Cardiac muscle cell (in vitro differentiated cells and primary cell): ENCODE measurements at regions not wholly inside any gene's neighbourhood (a gene's known extent, or its start where the extent isn't known, plus 50 kb on each side); places are given as distances from the start of the nearest gene placed in this dataset.

ENCODE experiments used
- DNase-seq, 2 donors: peaks; one replicate each; pipeline versions ENCODE4 v3.0.0 to v3.0.0-alpha.2; 2010 to 2017; ENCODE audit warnings: low read depth in 1 of 2, low spot score in 1 of 2
- H3K27ac ChIP-seq: fragments of 200-600 bp; sonication (generic); 2 replicates; pipeline ENCODE4 v1.5.1; 2016
- H3K27me3 ChIP-seq: fragments of 200-600 bp; sonication (generic); 2 replicates; pipeline ENCODE4 v1.6.0; 2016; ENCODE audit warnings: control low read depth
- H3K36me3 ChIP-seq: fragments of 200-600 bp; sonication (generic); 2 replicates; pipeline ENCODE4 v1.5.1; 2016; ENCODE audit warnings: control low read depth
- H3K4me1 ChIP-seq: fragments of 200-600 bp; sonication (generic); 2 replicates; pipeline ENCODE4 v1.8.1; 2017; ENCODE audit warnings: low read depth, mild to moderate bottlenecking, mixed run types
- H3K4me3 ChIP-seq: fragments of 200-600 bp; sonication (generic); 2 replicates; pipeline ENCODE4 v1.5.1; 2016; ENCODE audit warnings: mild to moderate bottlenecking
- H3K9me3 ChIP-seq: fragments of 200-600 bp; sonication (generic); 2 replicates; pipeline ENCODE4 v1.5.1; 2017; ENCODE audit warnings: low read depth, mild to moderate bottlenecking, control low read depth
- CTCF ChIP-seq: IDR thresholded peaks from 2 replicates; pipeline ENCODE4 v1.5.1; 2012; ENCODE audit warnings: low read depth, mild to moderate bottlenecking, low read length

DNA sequence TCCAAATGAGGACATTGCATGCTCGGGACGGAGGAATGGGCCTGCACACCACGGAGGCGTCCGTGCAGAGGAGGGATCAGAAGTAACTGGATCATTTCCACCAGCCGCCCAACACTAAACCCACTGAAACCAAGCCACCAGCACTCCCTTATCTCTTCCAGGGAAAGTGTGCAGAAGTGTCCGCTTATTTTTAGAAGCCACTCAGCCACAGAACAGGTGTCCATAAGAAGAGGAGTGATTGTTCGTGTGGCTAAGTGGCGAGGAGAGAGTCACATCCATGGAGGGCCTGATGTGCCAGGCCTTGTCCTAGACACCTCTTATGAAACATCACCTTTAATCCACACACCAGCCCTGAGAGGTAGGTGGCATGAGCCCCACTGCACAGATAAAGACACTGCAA lies 407.9 kb upstream of the NPVF start:
- no peaks in the 10 kb centered on the region for H3K27me3 ChIP-seq
- DNase-seq: no peak
- H3K9me3 ChIP-seq: no peaks in the 10 kb centered on the region
- H3K4me3 ChIP-seq: no peak overlapping the region
- H3K27ac ChIP-seq: peak overlapping the region; percentile 22
- no peaks in the 10 kb centered on the region for H3K36me3 ChIP-seq
- peaks cover 15% of the 10 kb centered on the region for H3K4me1 ChIP-seq
- no peak for TF ChIP-seq CTCF

DNA sequence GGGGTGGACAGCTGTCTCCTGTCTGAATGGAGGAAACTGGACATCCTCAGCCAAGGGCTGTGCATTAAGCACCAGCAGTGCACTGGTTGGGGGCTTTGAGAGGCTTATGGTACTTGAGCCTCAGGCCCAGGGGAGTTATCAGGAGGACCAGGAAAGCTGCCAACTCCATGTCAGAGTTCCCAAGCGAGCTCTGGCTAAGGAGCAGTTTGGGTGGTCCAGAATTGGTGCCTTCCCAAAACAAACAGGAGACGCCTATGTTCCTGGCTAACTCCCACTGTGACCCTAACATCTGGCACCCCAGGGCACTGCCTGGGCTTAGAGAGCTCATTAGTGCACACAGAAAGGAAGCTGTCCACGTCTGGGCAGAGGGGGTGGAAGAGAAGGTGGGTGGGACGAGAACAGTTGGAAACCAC lies 408.6 kb upstream of the NPVF start:
- Histone ChIP-seq H3K9me3 (no peaks in the 10 kb centered on the region), H3K27ac (peak overlapping the region; percentile 22), H3K27me3 (no peaks in the 10 kb centered on the region), H3K36me3 (no peaks in the 10 kb centered on the region), H3K4me1 (peaks cover 15% of the 10 kb centered on the region), H3K4me3 (no peak overlapping the region)
- DNase-seq: peak; percentile 60 to 62
- TF ChIP-seq CTCF: no peak

- no peaks in the 10 kb centered on the region for H3K27me3 ChIP-seq
- no peaks in the 10 kb centered on the region for H3K9me3 ChIP-seq
- peaks cover 15% of the 10 kb centered on the region for H3K4me1 ChIP-seq
- no peak overlapping the region for H3K27ac ChIP-seq
- TF ChIP-seq CTCF: no peak
- H3K4me3 ChIP-seq: no peak overlapping the region
- DNase-seq: no peak
- no peaks in the 10 kb centered on the region for H3K36me3 ChIP-seq
Measured at GRCh38 chr7:25638068-25638467, 409.8 kb upstream of the NPVF start.

DNA sequence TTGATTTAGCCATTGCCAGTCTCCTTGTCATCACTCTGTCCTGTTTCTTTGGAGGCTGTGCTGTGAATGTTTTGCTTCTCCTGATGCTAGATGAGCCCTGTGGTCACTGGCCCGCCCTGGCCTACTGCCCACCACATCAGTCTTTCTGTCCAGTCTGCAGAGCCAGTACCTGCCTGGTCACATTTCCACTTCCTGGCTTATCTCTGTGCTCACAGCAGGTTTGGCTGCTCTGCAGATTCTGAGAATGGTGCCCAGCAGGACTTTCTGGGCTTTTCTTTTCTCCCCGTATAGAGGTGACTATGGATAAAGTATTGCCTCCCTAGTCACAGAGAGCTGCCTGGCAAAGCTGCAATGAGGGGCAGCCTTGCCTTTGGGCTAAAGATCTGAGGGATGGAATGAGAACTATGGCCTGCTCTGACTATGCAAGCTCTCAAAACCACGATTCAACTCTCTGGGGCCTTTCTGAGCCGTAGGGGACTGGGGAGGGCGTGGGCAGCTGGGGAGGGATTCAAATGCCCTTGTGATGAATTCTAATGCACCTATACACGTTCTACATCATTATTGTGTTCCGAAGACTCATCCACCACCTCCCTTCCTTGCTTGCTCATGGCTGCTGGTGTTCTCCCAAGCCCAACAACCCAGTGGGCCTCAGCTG lies 410.4 kb upstream of the NPVF start:
- Histone ChIP-seq H3K9me3 (no peaks in the 10 kb centered on the region), H3K4me1 (peaks cover 12% of the 10 kb centered on the region), H3K27ac (no peak overlapping the region), H3K4me3 (no peak overlapping the region), H3K36me3 (no peaks in the 10 kb centered on the region), H3K27me3 (no peaks in the 10 kb centered on the region)
- DNase-seq: no peak
- TF ChIP-seq CTCF: no peak

DNA sequence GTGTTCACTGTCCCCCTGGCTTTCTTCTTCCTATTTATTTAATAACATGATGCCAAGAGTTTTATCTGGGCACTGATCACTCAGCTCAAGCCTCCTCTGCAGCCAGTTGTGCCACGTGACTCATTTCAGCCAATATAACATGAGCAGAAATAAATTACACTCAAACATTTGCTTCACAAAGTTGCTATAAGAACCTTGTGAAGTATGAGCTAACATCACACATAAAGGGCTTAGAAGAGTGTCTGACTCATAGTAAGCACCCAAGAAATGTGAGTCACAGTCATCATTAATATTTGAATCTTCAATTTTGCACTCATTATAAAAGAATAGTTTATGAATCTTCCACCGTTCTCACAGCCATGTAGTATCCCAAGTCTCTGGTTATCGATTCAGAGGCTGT lies 414.6 kb upstream of the NPVF start:
- Histone ChIP-seq H3K27me3 (no peaks in the 10 kb centered on the region), H3K4me1 (peaks cover 10% of the 10 kb centered on the region), H3K36me3 (no peaks in the 10 kb centered on the region), H3K4me3 (no peak overlapping the region), H3K27ac (no peak overlapping the region), H3K9me3 (no peaks in the 10 kb centered on the region)
- no peak for TF ChIP-seq CTCF
- DNase-seq: no peak
